Stomach (tissue), 4 donors: ENCODE measurements at regions not wholly inside any gene's neighbourhood (a gene's known extent, or its start where the extent isn't known, plus 50 kb on each side); places are given as distances from the start of the nearest gene placed in this dataset.

Experiments
- CTCF ChIP-seq, 7 experiments: fragments of 450-650 bp in 4 of 7; fragments of 200-600 bp in 3 of 7; sonication (generic) in 3 of 7; IDR thresholded peaks; one replicate each; pipeline ENCODE4 v1.5.1; 2016 to 2019; ENCODE audit warnings: antibody characterized with exemption in 7 of 7, control low read depth in 2 of 7, mild to moderate bottlenecking in 1 of 7
- EP300 ChIP-seq: sonication (generic); formaldehyde crosslinking; IDR thresholded peaks from one replicate; pipeline ENCODE4 v1.6.1; 2017; ENCODE audit warnings: antibody characterized with exemption

GRCh38 chr14:48788771-48789170 lies 797.4 kb downstream of the RPS29 start:
- no peak for TF ChIP-seq CTCF (IDR thresholded peaks at IDR 0.05)
- TF ChIP-seq EP300: no peak
